ENCODE measurements at regions not wholly inside any gene's neighbourhood (a gene's known extent, or its start where the extent isn't known, plus 50 kb on each side); places are given as distances from the start of the nearest gene placed in this dataset.

DNA sequence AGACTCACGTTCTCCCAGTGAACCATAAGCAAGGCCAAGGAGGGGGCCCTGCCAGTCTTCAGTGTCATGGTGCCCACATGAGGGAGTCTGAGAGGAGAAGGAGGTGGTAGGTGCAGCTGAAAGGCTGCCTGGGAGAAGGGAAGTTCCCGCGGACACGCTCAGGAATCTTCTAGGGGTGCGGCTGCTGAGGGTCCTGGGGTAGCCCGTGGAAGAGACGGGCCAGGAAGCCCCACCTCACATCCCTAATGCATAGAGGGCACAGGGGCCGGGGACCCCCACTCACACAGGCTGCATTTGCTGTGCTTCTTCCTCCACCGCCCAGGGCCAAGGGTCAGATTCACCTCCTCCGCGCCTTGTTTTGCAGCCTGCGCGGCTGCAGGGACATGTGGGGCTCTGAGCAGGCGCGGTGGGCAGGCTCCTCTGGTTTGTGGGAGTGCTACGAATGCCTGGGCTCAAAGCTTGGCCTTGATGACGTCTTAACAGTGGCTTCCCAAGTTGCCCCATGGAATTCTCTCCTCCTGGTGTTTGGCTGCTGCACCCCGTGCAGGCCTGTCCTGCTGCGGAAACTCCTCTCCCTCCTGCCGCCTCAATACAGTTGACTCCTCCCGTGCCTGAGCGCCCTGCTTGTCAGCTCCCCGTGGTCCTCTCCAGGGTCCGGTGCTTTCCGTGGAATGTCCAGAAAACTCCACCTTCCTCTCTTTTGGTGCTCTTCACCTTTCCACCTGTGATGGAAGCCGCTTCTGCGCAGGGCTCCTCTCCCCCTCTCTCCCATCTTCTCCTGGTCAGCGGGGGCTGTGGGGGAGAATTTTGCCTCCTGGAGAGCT lies 95.7 kb downstream of the VAPA start:
- POLR2A ChIA-PET, result no interaction called here
- no peaks in the 10 kb centered on the region for H3K36me3 ChIP-seq (ENCODE audit: control insufficient read depth in 4 of 4, insufficient read depth in 4 of 4, low read length in 3 of 4)
- CTCF ChIA-PET, result interaction anchor here (0.7 to 1.1 kb wide), 2 partner anchors 23 to 508 kb away, joined by 3 read pairs; no protein-coding TSS in a partner anchor

DNA sequence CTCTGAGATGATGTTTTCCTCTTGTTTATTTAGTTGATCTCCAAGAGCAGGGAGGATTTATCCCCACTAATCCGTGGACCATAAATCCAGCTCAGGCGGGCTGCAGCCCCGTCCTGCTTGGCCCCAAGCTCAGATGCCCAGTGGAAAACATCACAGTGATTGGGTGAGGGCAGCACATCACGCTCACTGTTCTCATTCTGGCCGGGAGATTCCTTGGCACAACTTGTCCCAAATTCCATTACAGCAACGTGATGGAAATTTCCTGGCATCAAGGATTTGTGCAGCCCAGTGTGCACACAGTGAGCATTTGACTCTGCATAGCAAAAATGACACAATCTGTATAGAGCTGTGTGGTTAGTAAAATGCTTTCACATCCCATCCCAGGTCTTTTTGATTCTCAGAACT lies 96.8 kb downstream of the VAPA start:
- ChIA-PET CTCF (interaction anchor here (1.2 to 1.6 kb wide), 2 partner anchors 10 to 23 kb away, joined by 3 read pairs; no protein-coding TSS in a partner anchor), POLR2A (interaction anchor here (0.7 kb wide), 1 partner anchor 61 kb away, joined by 3 read pairs; no protein-coding TSS in a partner anchor)
- Histone ChIP-seq H3K27me3 (replicated peaks in 2 of 5; ENCODE audit: control insufficient read depth in 4 of 5, insufficient read depth in 5 of 5, low read length in 4 of 5) (no peaks in the 10 kb centered on the region), H3K4me1 (ENCODE audit: control extremely low read depth in 1 of 4, control insufficient read depth in 4 of 4, insufficient read depth in 4 of 4, low read length in 3 of 4) (peaks cover 0 to 7% (median 0%) of the 10 kb centered on the region in 4 experiments), H3K9me3 (ENCODE audit: control extremely low read depth in 1 of 5, control insufficient read depth in 4 of 5, insufficient read depth in 2 of 5, low read depth in 1 of 5, low read length in 4 of 5) (no peaks in the 10 kb centered on the region), H3K27ac (ENCODE audit: insufficient read depth in 1 of 2, low read depth in 1 of 2, low read length in 2 of 2, poor library complexity in 1 of 2, severe bottlenecking in 2 of 2) (no peak overlapping the region), H3K4me3 (ENCODE audit: control insufficient read depth in 1 of 7, extremely low read depth in 1 of 7, insufficient read depth in 4 of 7, low read depth in 2 of 7, low read length in 6 of 7) (no peak overlapping the region), H3K36me3 (ENCODE audit: control insufficient read depth in 4 of 4, insufficient read depth in 4 of 4, low read length in 3 of 4) (no peaks in the 10 kb centered on the region)
- DNase-seq, result no peak
- 95% methylated on average over 6 of the region's 6 CpGs for WGBS (ENCODE audit: insufficient coverage)

More for the DNA sequence above, 95.7 kb downstream of the VAPA start:
- Histone ChIP-seq H3K27me3 (replicated peaks in 2 of 5; ENCODE audit: control insufficient read depth in 4 of 5, insufficient read depth in 5 of 5, low read length in 4 of 5) (no peaks in the 10 kb centered on the region), H3K4me3 (ENCODE audit: control insufficient read depth in 1 of 7, extremely low read depth in 1 of 7, insufficient read depth in 4 of 7, low read depth in 2 of 7, low read length in 6 of 7) (no peak overlapping the region), H3K9me3 (ENCODE audit: control extremely low read depth in 1 of 5, control insufficient read depth in 4 of 5, insufficient read depth in 2 of 5, low read depth in 1 of 5, low read length in 4 of 5) (no peaks in the 10 kb centered on the region), H3K27ac (ENCODE audit: insufficient read depth in 1 of 2, low read depth in 1 of 2, low read length in 2 of 2, poor library complexity in 1 of 2, severe bottlenecking in 2 of 2) (no peak overlapping the region), H3K4me1 (ENCODE audit: control extremely low read depth in 1 of 4, control insufficient read depth in 4 of 4, insufficient read depth in 4 of 4, low read length in 3 of 4) (peaks cover 0 to 7% (median 0%) of the 10 kb centered on the region in 4 experiments)
- no peak for DNase-seq
- 97% methylated on average over 25 of the region's 28 CpGs for WGBS (ENCODE audit: insufficient coverage)

DNA sequence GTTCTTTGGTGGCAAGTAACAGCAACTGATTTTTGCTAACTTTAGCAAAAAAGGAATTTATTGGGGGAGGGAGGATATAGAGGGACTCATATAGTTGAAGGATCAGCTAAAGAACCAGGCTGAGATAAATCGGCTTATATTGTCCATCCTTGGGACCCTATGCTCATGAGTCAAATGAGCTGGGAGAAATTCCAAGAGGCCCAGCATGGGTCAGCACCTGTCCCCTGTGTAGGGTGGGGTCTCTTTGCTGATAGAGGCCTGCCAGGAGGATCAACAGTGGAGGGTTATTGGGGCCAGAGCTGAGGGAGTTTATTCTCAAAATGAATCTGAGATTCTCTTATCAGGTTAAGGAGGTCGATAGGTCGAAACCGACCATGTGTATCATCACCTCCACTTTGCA lies 97.2 kb downstream of the VAPA start:
- Histone ChIP-seq H3K36me3 (ENCODE audit: control insufficient read depth in 4 of 4, insufficient read depth in 4 of 4, low read length in 3 of 4) (no peaks in the 10 kb centered on the region), H3K4me3 (ENCODE audit: control insufficient read depth in 1 of 7, extremely low read depth in 1 of 7, insufficient read depth in 4 of 7, low read depth in 2 of 7, low read length in 6 of 7) (no peak overlapping the region), H3K9me3 (ENCODE audit: control extremely low read depth in 1 of 5, control insufficient read depth in 4 of 5, insufficient read depth in 2 of 5, low read depth in 1 of 5, low read length in 4 of 5) (no peaks in the 10 kb centered on the region), H3K27ac (ENCODE audit: insufficient read depth in 1 of 2, low read depth in 1 of 2, low read length in 2 of 2, poor library complexity in 1 of 2, severe bottlenecking in 2 of 2) (no peak overlapping the region), H3K27me3 (replicated peaks in 2 of 5; ENCODE audit: control insufficient read depth in 4 of 5, insufficient read depth in 5 of 5, low read length in 4 of 5) (no peaks in the 10 kb centered on the region), H3K4me1 (ENCODE audit: control extremely low read depth in 1 of 4, control insufficient read depth in 4 of 4, insufficient read depth in 4 of 4, low read length in 3 of 4) (peaks cover 1 to 8% (median 3%) of the 10 kb centered on the region in 4 experiments)
- POLR2A ChIA-PET, result interaction anchor here (0.7 kb wide), 1 partner anchor 61 kb away, joined by 3 read pairs; no protein-coding TSS in a partner anchor
- CTCF ChIA-PET, result interaction anchor here (1.2 to 1.6 kb wide), 2 partner anchors 9 to 24 kb away, joined by 3 read pairs; no protein-coding TSS in a partner anchor
- WGBS (ENCODE audit: insufficient coverage), result 98% methylated on average over 4 of the region's 4 CpGs
- DNase-seq, result no peak

DNA sequence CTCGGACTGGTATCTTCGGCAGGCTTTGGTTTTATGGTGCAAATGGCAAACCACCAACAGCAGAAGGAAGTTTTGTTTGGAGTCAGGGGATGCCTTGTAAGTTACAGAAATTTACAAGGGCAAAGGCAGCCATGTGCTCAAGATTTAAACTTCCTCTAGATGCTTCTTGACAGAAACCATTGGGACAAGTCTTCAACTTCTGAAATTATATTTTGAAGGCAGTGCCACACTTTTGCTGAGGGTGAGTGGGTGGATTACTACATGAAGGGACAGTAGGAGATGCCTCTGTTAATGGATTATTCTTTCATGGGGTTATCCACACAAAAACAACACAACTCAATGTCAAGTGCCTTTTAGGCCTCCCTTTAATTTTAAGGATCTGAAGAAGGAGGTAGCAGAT lies 97.9 kb downstream of the VAPA start:
- no peaks in the 10 kb centered on the region for H3K9me3 ChIP-seq (ENCODE audit: control extremely low read depth in 1 of 5, control insufficient read depth in 4 of 5, insufficient read depth in 2 of 5, low read depth in 1 of 5, low read length in 4 of 5)
- H3K27ac ChIP-seq (ENCODE audit: insufficient read depth in 1 of 2, low read depth in 1 of 2, low read length in 2 of 2, poor library complexity in 1 of 2, severe bottlenecking in 2 of 2), result no peak overlapping the region
- ChIA-PET POLR2A (no interaction called here), CTCF (interaction anchor here (1.2 to 1.6 kb wide), 2 partner anchors 9 to 24 kb away, joined by 3 read pairs; no protein-coding TSS in a partner anchor)
- H3K36me3 ChIP-seq (ENCODE audit: control insufficient read depth in 4 of 4, insufficient read depth in 4 of 4, low read length in 3 of 4), result no peaks in the 10 kb centered on the region
- no peak for DNase-seq
- no peak overlapping the region for H3K4me3 ChIP-seq (ENCODE audit: control insufficient read depth in 1 of 7, extremely low read depth in 1 of 7, insufficient read depth in 4 of 7, low read depth in 2 of 7, low read length in 6 of 7)
- no peaks in the 10 kb centered on the region for H3K27me3 ChIP-seq (replicated peaks in 2 of 5; ENCODE audit: control insufficient read depth in 4 of 5, insufficient read depth in 5 of 5, low read length in 4 of 5)
- H3K4me1 ChIP-seq (ENCODE audit: control extremely low read depth in 1 of 4, control insufficient read depth in 4 of 4, insufficient read depth in 4 of 4, low read length in 3 of 4), result peaks cover 7 to 10% (median 9%) of the 10 kb centered on the region in 4 experiments
- no CpG with 5 or more reads among the region's 2 CpGs for WGBS (ENCODE audit: insufficient coverage)

DNA sequence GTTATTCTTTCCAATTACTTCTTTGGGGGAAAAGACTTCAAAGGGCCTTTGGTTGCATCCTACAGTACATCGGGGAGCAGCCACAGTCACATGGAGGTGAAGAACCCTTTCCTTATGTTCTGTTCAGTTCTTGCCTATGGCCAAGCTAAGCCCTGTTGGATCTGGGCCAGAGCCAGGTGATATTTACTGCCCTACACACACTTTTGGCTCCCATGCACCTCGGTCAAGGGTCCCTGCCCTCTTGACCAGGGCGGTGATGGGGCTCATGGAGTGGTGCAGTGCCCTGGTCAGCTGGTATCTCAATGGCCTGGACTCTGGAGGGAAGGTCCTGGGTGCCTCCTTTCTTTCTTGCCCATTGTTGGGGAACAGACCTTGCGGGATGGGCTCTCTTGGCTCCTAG lies 98.7 kb downstream of the VAPA start:
- Histone ChIP-seq H3K9me3 (ENCODE audit: control extremely low read depth in 1 of 5, control insufficient read depth in 4 of 5, insufficient read depth in 2 of 5, low read depth in 1 of 5, low read length in 4 of 5) (no peaks in the 10 kb centered on the region), H3K27me3 (replicated peaks in 2 of 5; ENCODE audit: control insufficient read depth in 4 of 5, insufficient read depth in 5 of 5, low read length in 4 of 5) (no peaks in the 10 kb centered on the region), H3K36me3 (ENCODE audit: control insufficient read depth in 4 of 4, insufficient read depth in 4 of 4, low read length in 3 of 4) (no peaks in the 10 kb centered on the region), H3K4me1 (ENCODE audit: control extremely low read depth in 1 of 4, control insufficient read depth in 4 of 4, insufficient read depth in 4 of 4, low read length in 3 of 4) (peaks cover 9 to 17% (median 15%) of the 10 kb centered on the region in 4 experiments), H3K27ac (ENCODE audit: insufficient read depth in 1 of 2, low read depth in 1 of 2, low read length in 2 of 2, poor library complexity in 1 of 2, severe bottlenecking in 2 of 2) (no peak overlapping the region), H3K4me3 (ENCODE audit: control insufficient read depth in 1 of 7, extremely low read depth in 1 of 7, insufficient read depth in 4 of 7, low read depth in 2 of 7, low read length in 6 of 7) (no peak overlapping the region)
- ChIA-PET CTCF (no interaction called here), POLR2A (no interaction called here)
- 87% methylated on average over 3 of the region's 4 CpGs for WGBS (ENCODE audit: insufficient coverage)
- DNase-seq, result no peak

DNA sequence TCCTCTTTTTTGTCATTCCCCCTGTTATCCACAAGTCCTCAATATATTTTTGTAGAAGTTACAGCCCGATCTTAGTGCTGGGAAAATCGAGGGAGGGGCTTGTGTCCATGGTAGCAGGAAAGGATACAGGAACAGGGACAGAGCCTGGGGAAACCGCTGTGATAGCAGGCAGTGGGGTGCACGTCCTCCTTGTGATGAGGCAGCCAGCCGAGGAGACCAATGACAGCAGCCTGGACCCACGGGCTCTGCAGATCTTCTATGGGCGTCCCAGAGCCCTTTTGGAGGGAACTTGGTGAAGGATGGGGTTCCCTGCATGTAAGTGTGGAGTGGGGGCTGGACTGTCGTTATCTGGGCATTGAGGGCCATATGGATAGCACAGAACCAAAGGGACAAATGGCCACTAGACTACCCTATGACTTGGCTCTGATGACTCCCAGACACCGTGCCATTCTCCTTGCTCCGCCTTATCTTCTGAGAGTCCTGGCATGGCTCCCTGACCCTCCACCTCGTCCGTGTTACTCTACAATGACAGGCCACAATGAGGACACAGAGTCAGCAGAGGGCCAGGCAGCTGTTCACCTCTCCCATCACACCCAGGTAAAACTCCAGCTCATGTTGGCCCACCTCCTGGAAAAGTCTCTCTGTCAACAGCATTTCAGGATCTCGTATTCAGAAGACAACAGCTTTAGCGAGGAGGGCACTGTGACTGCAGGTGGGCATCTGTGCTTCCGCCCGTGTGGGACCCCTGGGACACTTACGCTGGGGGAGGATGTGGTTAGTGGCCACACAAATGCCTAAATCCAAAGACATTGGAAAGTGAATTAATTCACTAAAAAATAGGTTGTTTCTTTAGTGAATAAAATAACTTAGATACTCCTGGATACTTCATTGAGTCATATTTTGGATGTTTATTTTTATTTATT lies 100.1 kb downstream of the VAPA start:
- DNase-seq, result no peak
- Histone ChIP-seq H3K4me1 (ENCODE audit: control extremely low read depth in 1 of 4, control insufficient read depth in 4 of 4, insufficient read depth in 4 of 4, low read length in 3 of 4) (peaks cover 9 to 17% (median 15%) of the 10 kb centered on the region in 4 experiments), H3K27ac (ENCODE audit: insufficient read depth in 1 of 2, low read depth in 1 of 2, low read length in 2 of 2, poor library complexity in 1 of 2, severe bottlenecking in 2 of 2) (no peak overlapping the region), H3K36me3 (ENCODE audit: control insufficient read depth in 4 of 4, insufficient read depth in 4 of 4, low read length in 3 of 4) (no peaks in the 10 kb centered on the region), H3K4me3 (ENCODE audit: control insufficient read depth in 1 of 7, extremely low read depth in 1 of 7, insufficient read depth in 4 of 7, low read depth in 2 of 7, low read length in 6 of 7) (no peak overlapping the region), H3K9me3 (ENCODE audit: control extremely low read depth in 1 of 5, control insufficient read depth in 4 of 5, insufficient read depth in 2 of 5, low read depth in 1 of 5, low read length in 4 of 5) (no peaks in the 10 kb centered on the region), H3K27me3 (replicated peaks in 2 of 5; ENCODE audit: control insufficient read depth in 4 of 5, insufficient read depth in 5 of 5, low read length in 4 of 5) (no peaks in the 10 kb centered on the region)
- CTCF ChIA-PET, result no interaction called here
- POLR2A ChIA-PET, result no interaction called here
- 87% methylated on average over 13 of the region's 17 CpGs for WGBS (ENCODE audit: insufficient coverage)

All from common myeloid progenitor, CD34-positive (primary cell).